ENCODE measurements at regions not wholly inside any gene's neighbourhood (a gene's known extent, or its start where the extent isn't known, plus 50 kb on each side); places are given as distances from the start of the nearest gene placed in this dataset.

DNA sequence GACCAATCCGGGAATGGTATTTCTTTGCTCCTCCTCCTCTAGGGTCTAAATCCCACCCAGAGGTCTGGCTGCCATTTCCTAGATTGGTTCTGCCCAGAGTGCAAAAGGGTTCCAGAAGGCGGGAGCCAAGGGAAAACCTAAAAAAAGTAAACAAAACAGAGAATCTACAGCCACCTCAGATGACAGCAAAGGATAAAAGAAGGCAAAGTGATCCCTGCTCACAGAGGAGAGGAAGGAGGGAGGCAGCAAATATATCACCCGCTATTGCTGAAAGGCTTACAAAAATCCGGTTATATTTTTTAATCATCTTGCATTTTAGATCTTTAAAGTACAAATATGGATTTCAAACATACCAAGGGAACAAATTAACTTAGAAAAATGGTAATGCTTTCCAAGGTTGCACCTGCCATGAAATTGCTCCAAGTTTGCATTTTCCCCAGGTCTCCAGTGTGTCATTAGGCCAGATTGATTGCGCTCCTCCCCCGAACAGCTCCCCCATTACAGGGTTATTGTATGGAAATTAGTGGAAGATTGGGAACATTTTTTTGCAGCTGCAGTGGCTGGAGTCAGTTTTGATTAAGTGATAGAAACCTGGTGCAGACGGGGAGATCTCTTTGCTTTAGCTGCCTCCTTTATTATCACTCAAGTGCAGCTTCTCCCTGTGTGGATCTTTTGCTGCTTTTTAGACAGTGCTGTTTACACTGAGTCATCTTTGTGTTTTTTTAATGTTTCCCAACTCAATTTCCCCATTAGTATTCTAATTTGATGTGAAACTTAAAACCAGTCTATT is 280.5 kb upstream of the CAMK1G start:
- no peaks in the 10 kb centered on the region for H4K20me1 ChIP-seq (replicated peaks; ENCODE audit: insufficient read depth)
- no peak overlapping the region for H3K27ac ChIP-seq (ENCODE audit: low read depth)
- H3K27me3 ChIP-seq (ENCODE audit: insufficient read depth), result no peaks in the 10 kb centered on the region
- H3K36me3 ChIP-seq (ENCODE audit: insufficient read depth), result no peaks in the 10 kb centered on the region
- no peak overlapping the region for H3K4me3 Mint-ChIP-seq
- H3K4me1 ChIP-seq (ENCODE audit: insufficient read depth), result no peaks in the 10 kb centered on the region
- H3K4me2 ChIP-seq, result no peak overlapping the region
- DNase-seq (ENCODE audit: low spot score) (no peak), ATAC-seq (no peak)
- TF ChIP-seq JUNB (IDR thresholded peaks at IDR 0.05; ENCODE audit: unreplicated experiment) (no peak), NANOG (IDR thresholded peaks at IDR 0.05; ENCODE audit: borderline replicate concordance) (no peak), ZNF114 (CRISPR knock-in tag; IDR thresholded peaks at IDR 0.05) (no peak), EZH2 (IDR thresholded peaks at IDR 0.05; ENCODE audit: low read depth, unreplicated experiment) (no peak), CREB1 (CRISPR knock-in tag; IDR thresholded peaks at IDR 0.05; ENCODE audit: low read depth) (no peak), POLR2AphosphoS5 (IDR thresholded peaks at IDR 0.05; ENCODE audit: low read depth) (no peak), STAT1 (IDR thresholded peaks at IDR 0.05; ENCODE audit: unreplicated experiment) (no peak), ZNF331 (CRISPR knock-in tag; IDR thresholded peaks at IDR 0.05; ENCODE audit: low read depth) (no peak), EZH2phosphoT487 (IDR thresholded peaks at IDR 0.05; ENCODE audit: unreplicated experiment) (no peak)
- TF ChIP-seq, protein P1, sequence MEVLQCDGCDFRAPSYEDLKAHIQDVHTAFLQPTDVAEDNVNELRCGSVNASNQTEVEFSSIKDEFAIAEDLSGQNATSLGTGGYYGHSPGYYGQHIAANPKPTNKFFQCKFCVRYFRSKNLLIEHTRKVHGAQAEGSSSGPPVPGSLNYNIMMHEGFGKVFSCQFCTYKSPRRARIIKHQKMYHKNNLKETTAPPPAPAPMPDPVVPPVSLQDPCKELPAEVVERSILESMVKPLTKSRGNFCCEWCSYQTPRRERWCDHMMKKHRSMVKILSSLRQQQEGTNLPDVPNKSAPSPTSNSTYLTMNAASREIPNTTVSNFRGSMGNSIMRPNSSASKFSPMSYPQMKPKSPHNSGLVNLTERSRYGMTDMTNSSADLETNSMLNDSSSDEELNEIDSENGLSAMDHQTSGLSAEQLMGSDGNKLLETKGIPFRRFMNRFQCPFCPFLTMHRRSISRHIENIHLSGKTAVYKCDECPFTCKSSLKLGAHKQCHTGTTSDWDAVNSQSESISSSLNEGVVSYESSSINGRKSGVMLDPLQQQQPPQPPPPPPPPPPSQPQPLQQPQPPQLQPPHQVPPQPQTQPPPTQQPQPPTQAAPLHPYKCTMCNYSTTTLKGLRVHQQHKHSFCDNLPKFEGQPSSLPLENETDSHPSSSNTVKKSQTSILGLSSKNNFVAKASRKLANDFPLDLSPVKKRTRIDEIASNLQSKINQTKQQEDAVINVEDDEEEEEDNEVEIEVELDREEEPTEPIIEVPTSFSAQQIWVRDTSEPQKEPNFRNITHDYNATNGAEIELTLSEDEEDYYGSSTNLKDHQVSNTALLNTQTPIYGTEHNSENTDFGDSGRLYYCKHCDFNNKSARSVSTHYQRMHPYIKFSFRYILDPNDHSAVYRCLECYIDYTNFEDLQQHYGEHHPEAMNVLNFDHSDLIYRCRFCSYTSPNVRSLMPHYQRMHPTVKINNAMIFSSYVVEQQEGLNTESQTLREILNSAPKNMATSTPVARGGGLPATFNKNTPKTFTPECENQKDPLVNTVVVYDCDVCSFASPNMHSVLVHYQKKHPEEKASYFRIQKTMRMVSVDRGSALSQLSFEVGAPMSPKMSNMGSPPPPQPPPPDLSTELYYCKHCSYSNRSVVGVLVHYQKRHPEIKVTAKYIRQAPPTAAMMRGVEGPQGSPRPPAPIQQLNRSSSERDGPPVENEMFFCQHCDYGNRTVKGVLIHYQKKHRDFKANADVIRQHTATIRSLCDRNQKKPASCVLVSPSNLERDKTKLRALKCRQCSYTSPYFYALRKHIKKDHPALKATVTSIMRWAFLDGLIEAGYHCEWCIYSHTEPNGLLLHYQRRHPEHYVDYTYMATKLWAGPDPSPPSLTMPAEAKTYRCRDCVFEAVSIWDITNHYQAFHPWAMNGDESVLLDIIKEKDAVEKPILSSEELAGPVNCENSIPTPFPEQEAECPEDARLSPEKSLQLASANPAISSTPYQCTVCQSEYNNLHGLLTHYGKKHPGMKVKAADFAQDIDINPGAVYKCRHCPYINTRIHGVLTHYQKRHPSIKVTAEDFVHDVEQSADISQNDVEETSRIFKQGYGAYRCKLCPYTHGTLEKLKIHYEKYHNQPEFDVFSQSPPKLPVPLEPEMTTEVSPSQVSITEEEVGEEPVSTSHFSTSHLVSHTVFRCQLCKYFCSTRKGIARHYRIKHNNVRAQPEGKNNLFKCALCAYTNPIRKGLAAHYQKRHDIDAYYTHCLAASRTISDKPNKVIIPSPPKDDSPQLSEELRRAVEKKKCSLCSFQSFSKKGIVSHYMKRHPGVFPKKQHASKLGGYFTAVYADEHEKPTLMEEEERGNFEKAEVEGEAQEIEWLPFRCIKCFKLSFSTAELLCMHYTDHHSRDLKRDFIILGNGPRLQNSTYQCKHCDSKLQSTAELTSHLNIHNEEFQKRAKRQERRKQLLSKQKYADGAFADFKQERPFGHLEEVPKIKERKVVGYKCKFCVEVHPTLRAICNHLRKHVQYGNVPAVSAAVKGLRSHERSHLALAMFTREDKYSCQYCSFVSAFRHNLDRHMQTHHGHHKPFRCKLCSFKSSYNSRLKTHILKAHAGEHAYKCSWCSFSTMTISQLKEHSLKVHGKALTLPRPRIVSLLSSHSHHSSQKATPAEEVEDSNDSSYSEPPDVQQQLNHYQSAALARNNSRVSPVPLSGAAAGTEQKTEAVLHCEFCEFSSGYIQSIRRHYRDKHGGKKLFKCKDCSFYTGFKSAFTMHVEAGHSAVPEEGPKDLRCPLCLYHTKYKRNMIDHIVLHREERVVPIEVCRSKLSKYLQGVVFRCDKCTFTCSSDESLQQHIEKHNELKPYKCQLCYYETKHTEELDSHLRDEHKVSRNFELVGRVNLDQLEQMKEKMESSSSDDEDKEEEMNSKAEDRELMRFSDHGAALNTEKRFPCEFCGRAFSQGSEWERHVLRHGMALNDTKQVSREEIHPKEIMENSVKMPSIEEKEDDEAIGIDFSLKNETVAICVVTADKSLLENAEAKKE (CRISPR knock-in tag; IDR thresholded peaks at IDR 0.05), result no peak
- TF ChIP-seq, protein P2, sequence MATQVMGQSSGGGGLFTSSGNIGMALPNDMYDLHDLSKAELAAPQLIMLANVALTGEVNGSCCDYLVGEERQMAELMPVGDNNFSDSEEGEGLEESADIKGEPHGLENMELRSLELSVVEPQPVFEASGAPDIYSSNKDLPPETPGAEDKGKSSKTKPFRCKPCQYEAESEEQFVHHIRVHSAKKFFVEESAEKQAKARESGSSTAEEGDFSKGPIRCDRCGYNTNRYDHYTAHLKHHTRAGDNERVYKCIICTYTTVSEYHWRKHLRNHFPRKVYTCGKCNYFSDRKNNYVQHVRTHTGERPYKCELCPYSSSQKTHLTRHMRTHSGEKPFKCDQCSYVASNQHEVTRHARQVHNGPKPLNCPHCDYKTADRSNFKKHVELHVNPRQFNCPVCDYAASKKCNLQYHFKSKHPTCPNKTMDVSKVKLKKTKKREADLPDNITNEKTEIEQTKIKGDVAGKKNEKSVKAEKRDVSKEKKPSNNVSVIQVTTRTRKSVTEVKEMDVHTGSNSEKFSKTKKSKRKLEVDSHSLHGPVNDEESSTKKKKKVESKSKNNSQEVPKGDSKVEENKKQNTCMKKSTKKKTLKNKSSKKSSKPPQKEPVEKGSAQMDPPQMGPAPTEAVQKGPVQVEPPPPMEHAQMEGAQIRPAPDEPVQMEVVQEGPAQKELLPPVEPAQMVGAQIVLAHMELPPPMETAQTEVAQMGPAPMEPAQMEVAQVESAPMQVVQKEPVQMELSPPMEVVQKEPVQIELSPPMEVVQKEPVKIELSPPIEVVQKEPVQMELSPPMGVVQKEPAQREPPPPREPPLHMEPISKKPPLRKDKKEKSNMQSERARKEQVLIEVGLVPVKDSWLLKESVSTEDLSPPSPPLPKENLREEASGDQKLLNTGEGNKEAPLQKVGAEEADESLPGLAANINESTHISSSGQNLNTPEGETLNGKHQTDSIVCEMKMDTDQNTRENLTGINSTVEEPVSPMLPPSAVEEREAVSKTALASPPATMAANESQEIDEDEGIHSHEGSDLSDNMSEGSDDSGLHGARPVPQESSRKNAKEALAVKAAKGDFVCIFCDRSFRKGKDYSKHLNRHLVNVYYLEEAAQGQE (IDR thresholded peaks at IDR 0.05; ENCODE audit: unreplicated experiment), result no peak
- TF ChIP-seq, protein P3, sequence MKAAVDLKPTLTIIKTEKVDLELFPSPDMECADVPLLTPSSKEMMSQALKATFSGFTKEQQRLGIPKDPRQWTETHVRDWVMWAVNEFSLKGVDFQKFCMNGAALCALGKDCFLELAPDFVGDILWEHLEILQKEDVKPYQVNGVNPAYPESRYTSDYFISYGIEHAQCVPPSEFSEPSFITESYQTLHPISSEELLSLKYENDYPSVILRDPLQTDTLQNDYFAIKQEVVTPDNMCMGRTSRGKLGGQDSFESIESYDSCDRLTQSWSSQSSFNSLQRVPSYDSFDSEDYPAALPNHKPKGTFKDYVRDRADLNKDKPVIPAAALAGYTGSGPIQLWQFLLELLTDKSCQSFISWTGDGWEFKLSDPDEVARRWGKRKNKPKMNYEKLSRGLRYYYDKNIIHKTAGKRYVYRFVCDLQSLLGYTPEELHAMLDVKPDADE (IDR thresholded peaks at IDR 0.05), result no peak
- TF ChIP-seq, protein P4, sequence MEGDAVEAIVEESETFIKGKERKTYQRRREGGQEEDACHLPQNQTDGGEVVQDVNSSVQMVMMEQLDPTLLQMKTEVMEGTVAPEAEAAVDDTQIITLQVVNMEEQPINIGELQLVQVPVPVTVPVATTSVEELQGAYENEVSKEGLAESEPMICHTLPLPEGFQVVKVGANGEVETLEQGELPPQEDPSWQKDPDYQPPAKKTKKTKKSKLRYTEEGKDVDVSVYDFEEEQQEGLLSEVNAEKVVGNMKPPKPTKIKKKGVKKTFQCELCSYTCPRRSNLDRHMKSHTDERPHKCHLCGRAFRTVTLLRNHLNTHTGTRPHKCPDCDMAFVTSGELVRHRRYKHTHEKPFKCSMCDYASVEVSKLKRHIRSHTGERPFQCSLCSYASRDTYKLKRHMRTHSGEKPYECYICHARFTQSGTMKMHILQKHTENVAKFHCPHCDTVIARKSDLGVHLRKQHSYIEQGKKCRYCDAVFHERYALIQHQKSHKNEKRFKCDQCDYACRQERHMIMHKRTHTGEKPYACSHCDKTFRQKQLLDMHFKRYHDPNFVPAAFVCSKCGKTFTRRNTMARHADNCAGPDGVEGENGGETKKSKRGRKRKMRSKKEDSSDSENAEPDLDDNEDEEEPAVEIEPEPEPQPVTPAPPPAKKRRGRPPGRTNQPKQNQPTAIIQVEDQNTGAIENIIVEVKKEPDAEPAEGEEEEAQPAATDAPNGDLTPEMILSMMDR (conservative IDR thresholded peaks at IDR 0.05; ENCODE audit: low read depth in 2 of 2), result no peak
- no peaks in the 10 kb centered on the region for H3K36me3 Mint-ChIP-seq (ENCODE audit: low read depth)
- peak overlapping the region; percentile 72 for H2AFZ ChIP-seq
- H3F3A ChIP-seq (replicated peaks; ENCODE audit: low read depth), result no peaks in the 10 kb centered on the region
- H3K9me3 Mint-ChIP-seq, result no peaks in the 10 kb centered on the region
- H3K9me2 ChIP-seq (ENCODE audit: insufficient read depth), result peaks cover 4% of the 10 kb centered on the region; the same call in 1 of the 2 replicates
- no peak overlapping the region for H3K27ac Mint-ChIP-seq
- no peaks in the 10 kb centered on the region for H3K27me3 Mint-ChIP-seq (ENCODE audit: insufficient read depth, low read depth, poor library complexity)
- H3K4me3 ChIP-seq, result no peak overlapping the region
- no peaks in the 10 kb centered on the region for H3K79me2 ChIP-seq (replicated peaks; ENCODE audit: insufficient read depth)
- H3K4me1 Mint-ChIP-seq, result peaks cover 15% of the 10 kb centered on the region

Data from GM23338 (cell line).